AG04449 (cell line): ENCODE measurements at regions not wholly inside any gene's neighbourhood (a gene's known extent, or its start where the extent isn't known, plus 50 kb on each side); places are given as distances from the start of the nearest gene placed in this dataset.

Experiments
- CTCF ChIA-PET: fragments of 350-600 bp; formaldehyde crosslinking; extraction: SDS; loops from one replicate; lab custom pipeline; 2021; ENCODE audit warnings: antibody characterized with exemption; lab: Yijun Ruan, JAX
- POLR2A ChIA-PET: fragments of 400-600, 350-600 bp; formaldehyde crosslinking; extraction: SDS; loops from one replicate; lab custom pipeline; 2020; ENCODE audit warnings: antibody characterized with exemption, inconsistent platforms; lab: Yijun Ruan, JAX
- DNase-seq: peaks from one replicate; pipeline ENCODE4 v3.0.0-alpha.2; 2010; ENCODE audit warnings: low read depth, low spot score
- H3K4me3 ChIP-seq: 2 replicates; pipeline ENCODE4 v1.5.1; 2011; ENCODE audit warnings: low read depth, mild to moderate bottlenecking, control low read depth, low read length
- CTCF ChIP-seq: IDR thresholded peaks from one replicate; pipeline ENCODE4 v1.5.1; 2011; ENCODE audit warnings: mild to moderate bottlenecking, moderate library complexity, low read length, control low read depth, inconsistent platforms; ENCODE audit not compliant: insufficient read depth; ENCODE audit errors: missing control alignments

- POLR2A ChIA-PET, result no interaction called here
- no peak for DNase-seq
- CTCF ChIA-PET, result no interaction called here
- no peak for TF ChIP-seq CTCF
- no peak overlapping the region for H3K4me3 ChIP-seq
Measured at GRCh38 chr2:221176667-221177066, 395.4 kb downstream of the EPHA4 start.

GRCh38 chr2:221178139-221178538 lies 394.0 kb downstream of the EPHA4 start:
- POLR2A ChIA-PET, result no interaction called here

GRCh38 chr2:221186873-221187272 lies 385.2 kb downstream of the EPHA4 start:
- DNase-seq, result no peak
- CTCF ChIA-PET, result no interaction called here
- POLR2A ChIA-PET, result no interaction called here
- TF ChIP-seq CTCF, result no peak
- no peak overlapping the region for H3K4me3 ChIP-seq

More at GRCh38 chr2:221178139-221178538, 394.0 kb downstream of the EPHA4 start:
- TF ChIP-seq CTCF, result no peak
- no peak for DNase-seq
- H3K4me3 ChIP-seq, result no peak overlapping the region
- CTCF ChIA-PET, result interaction anchor here (1.0 kb wide), 1 partner anchor 396 kb away, joined by 3 read pairs; no protein-coding TSS in a partner anchor

- DNase-seq, result no peak
- TF ChIP-seq CTCF, result no peak
- POLR2A ChIA-PET, result no interaction called here
- no peak overlapping the region for H3K4me3 ChIP-seq
- CTCF ChIA-PET, result no interaction called here
Measured at GRCh38 chr2:221189431-221190067, 382.6 kb downstream of the EPHA4 start.

- no peak overlapping the region for H3K4me3 ChIP-seq
- CTCF ChIA-PET, result interaction anchor here (1.5 kb wide), 1 partner anchor 15 kb away, joined by 3 read pairs; no protein-coding TSS in a partner anchor
- POLR2A ChIA-PET, result no interaction called here
- no peak for TF ChIP-seq CTCF
- DNase-seq, result no peak
Measured at GRCh38 chr2:221195829-221196228, 376.3 kb downstream of the EPHA4 start.

- TF ChIP-seq CTCF, result no peak
- no peak for DNase-seq
- no peak overlapping the region for H3K4me3 ChIP-seq
- CTCF ChIA-PET, result no interaction called here
- POLR2A ChIA-PET, result no interaction called here
Measured at GRCh38 chr2:221197225-221197856, 374.8 kb downstream of the EPHA4 start.
